ENCODE measurements at regions not wholly inside any gene's neighbourhood (a gene's known extent, or its start where the extent isn't known, plus 50 kb on each side); places are given as distances from the start of the nearest gene placed in this dataset.

- DNase-seq (ENCODE audit: low read depth in 2 of 2): no peak
Measured at GRCh38 chr9:86795823-86796553, 151.3 kb downstream of the GAS1 start.

GRCh38 chr9:86795047-86795442, 152.3 kb downstream of the GAS1 start:
- no peak for DNase-seq (ENCODE audit: low read depth in 2 of 2)

- DNase-seq (ENCODE audit: low read depth in 2 of 2): no peak
Measured at GRCh38 chr9:86794391-86795046, 152.8 kb downstream of the GAS1 start.

DNA sequence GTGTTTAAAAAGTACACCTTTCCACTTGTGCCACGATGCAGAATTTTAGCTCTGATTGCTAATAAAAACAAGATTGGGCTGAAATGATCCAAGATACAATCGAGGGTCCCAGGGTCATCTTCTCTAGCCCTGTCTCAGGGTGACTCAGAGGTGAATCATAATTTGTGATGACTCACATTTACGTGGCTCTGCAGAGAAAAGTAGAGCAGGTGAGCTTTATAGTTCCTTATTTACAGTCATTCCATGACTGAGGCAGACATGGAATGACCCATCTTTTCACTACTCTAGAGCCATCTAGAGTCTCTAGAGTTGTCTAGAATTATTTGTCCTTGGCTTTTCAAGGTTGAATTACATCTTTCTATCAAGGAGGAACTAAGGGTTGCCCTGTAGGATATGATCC, 155.2 kb downstream of the GAS1 start:
- DNase-seq (ENCODE audit: low read depth in 2 of 2): no peak

DNA sequence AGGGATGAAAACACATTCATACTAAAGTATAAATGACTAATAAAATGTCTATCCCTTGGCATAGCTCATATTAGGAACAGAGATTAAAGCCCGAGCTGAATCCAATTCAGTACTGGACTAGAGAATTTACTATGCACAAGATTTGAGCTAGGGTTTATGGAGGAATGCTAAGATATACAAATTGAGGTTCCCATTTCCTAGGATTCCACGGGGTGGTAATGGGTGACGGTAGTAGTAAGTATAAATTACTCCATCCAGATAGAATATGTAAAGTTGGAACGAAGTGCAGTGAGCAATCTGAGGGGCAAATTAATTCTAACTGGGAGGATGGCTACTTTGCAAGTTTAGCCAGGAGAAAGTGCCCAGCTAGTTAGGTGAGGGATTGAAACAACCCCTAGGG, 156.5 kb downstream of the GAS1 start:
- DNase-seq (ENCODE audit: low read depth in 2 of 2): no peak

DNA sequence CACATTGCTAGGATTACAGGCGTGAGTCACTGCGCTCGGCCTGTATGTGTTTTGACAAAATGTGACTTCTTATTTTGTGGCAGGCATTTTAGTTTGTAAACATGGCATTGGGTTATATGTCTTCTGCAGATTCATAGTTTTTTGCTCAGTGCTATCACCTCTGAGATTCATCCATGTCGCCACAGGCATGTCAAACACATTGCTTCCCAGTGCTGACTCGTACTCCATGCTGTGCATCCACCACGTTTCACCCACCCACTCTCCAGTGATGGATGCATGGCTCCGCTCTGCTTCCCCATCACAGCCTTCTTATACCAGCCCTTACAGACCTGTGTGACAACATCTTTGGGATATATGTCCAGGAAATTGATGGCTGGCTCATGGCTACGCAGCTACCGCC, 158.8 kb downstream of the GAS1 start:
- DNase-seq (ENCODE audit: low read depth in 2 of 2): no peak

DNA sequence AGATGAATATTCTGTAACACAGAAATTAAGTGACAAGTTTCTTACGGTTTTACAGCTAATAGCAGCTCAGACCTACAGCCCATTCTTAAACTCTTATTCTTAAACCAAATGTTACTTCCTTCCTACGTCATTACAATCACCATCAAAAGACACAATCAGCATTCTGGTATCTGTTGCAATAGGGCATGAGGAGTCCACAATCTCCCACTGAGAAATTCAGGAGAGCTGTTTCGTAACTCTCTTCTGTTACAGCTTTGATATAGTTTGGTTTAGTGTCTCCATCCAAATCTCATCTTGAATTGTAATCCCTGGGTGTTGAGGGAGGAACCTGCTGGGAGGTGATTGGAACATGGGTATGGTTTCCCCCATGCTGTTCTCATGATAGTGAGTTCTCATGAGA, 163.4 kb downstream of the GAS1 start:
- no peak for DNase-seq (ENCODE audit: low read depth in 2 of 2)

- no peak for DNase-seq (ENCODE audit: low read depth in 2 of 2)
Measured at GRCh38 chr9:86782831-86783230, 164.5 kb downstream of the GAS1 start.

- no peak for DNase-seq (ENCODE audit: low read depth in 2 of 2)
Measured at GRCh38 chr9:86778761-86779160, 168.5 kb downstream of the GAS1 start.

- DNase-seq (ENCODE audit: low read depth in 2 of 2): no peak
Measured at GRCh38 chr9:86775718-86776117, 171.6 kb downstream of the GAS1 start.

- DNase-seq (ENCODE audit: low read depth in 2 of 2): no peak
Measured at GRCh38 chr9:86774116-86774515, 173.2 kb downstream of the GAS1 start.

GRCh38 chr9:86773422-86773945, 173.8 kb downstream of the GAS1 start:
- no peak for DNase-seq (ENCODE audit: low read depth in 2 of 2)

- no peak for DNase-seq (ENCODE audit: low read depth in 2 of 2)
Measured at GRCh38 chr9:86772635-86772993, 174.7 kb downstream of the GAS1 start.

DNA sequence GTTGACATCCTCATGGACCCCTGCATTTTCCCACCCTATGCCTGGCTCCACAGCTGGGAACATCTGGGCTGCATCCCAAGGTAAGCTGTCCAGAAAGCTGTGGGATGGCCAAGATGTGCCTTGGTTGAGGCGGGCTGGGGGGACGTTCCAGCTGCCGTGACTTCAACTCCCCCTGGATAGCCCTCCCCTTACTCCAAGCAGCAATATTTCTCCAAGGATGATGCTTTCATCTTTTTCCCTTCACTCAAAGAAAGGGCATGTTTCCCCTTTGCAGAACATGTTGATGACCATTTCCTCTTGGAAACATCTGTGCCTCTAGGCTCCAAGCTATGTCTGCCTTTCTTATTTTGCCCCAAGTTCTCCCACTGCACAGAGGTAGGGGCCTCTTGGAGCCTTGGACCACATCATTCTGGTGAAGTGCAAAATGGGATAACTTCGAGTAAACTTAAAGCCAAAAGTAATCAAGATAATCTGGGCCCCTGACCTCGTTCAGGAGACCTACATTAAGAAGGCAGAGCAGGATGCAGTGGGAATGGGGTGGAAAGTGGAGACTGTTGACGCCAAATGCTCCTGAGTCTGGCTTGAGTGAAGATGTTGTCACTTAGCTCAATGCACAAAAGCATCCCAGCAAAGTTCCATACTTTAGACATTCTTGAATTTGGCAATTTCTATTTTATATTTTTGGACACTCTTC, 175.2 kb downstream of the GAS1 start:
- no peak for DNase-seq (ENCODE audit: low read depth in 2 of 2)

- DNase-seq (ENCODE audit: low read depth in 2 of 2): no peak
Measured at GRCh38 chr9:86771420-86771819, 175.9 kb downstream of the GAS1 start.

DNA sequence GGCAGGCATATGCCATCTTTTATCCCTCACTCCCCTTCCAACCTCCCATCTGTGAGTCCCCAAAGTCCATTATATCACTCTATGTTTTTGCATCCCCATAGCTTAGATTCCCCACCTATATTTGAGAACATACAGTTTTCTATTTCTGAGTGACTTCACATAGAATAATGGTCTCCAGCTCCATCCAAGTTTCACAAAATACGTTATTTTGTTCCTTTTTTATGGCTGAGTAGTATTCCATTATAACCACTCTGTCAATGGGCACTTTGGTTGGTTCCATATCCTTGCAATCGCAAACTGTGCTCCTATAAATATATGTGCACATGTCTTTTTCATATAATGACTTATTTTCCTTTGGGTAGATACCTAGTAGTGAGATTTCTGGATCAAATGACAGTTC, 178.6 kb downstream of the GAS1 start:
- no peak for DNase-seq (ENCODE audit: low read depth in 2 of 2)

DNA sequence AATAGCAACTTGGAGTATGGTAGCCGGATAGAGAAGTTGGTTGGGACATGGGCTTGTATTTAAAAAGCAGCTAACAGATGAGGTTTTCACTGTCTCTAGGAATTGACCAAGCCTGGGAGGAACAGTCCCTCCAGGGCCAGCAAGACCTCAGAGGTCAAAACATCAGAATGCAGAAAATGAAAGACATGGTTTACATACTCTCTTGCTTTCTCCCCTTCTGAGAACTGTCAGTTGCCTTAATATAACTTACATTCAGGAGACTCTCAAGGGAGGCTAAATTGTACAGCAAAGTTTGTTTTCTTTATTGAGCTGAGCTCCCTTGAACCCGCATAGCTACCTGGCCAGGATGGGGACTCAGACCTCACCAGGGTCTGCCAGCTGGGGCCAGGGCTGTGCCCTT, 179.3 kb downstream of the GAS1 start:
- no peak for DNase-seq (ENCODE audit: low read depth in 2 of 2)

- DNase-seq (ENCODE audit: low read depth in 2 of 2): no peak
Measured at GRCh38 chr9:86767373-86767772, 179.9 kb downstream of the GAS1 start.

DNA sequence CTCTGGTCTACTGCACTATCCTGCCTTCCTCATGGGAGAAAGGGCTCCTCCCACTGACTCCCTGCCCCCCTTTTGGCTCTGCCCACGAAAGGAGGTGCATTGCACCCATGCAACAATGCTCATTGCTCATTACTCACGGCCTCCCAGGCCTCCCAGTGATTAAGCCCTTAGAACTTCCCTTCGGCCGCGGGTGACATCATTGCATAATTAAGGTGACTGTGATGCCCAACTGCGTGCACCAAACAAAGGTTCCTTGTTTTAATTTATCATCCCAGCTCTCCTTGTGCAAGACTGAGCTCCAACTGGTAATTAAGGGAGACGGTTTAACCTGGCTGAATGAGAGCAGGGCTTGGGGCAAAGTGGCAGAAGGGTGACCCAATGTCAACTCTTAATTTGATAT, 180.4 kb downstream of the GAS1 start:
- DNase-seq (ENCODE audit: low read depth in 2 of 2): no peak

DNA sequence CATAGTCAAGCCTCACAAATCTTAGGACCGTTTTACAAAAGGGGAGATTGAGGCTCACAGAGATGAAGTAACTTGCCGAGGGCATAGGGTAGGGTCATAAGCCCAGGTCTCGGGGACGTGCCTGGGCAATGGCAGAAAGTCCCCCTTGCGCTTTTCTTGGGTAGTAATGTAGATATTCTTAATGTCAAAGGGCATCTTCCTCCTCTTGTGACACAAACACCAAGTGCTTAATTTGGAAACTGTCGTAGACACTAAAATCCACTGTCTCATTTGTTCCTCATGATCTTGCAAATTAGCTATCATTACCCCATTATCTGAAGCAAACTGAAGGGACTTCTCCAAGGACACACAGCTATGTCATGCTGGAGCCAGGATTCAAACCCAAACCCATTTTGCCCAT, 180.8 kb downstream of the GAS1 start:
- DNase-seq (ENCODE audit: low read depth in 2 of 2): no peak

DNA sequence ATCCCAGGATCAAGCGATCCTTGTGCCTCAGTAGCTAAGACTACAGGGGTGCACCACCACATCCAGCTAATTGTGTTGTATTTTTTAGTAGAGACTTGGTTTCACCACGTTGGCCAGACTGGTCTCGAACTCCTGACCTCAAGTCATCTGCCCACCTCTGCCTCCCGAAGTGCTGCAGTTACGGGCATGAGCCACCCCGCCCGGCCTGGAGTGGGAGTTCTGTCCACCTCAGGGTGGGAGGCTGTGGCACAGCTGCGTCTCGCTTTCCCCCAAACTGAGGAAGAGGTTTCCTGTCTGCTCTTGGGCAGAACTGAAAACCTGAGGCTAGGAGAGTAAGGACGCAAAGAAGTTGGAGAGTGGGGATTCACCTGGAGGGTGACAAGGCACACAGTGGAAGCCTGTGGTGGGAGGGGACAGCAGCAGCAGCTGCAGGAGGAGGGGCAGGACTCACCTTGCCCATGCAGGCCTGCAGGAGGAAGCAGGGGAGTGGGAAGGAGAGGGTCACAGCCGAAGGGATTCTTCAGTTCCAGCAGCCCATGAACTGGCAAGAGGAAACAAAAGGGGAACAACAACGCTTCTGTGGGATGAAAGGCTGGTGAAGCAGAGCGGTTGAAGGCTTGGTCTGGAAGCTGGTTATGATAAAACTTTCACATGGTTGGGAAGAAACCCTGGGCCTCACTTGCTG, 181.4 kb downstream of the GAS1 start:
- DNase-seq (ENCODE audit: low read depth in 2 of 2): no peak

- DNase-seq (ENCODE audit: low read depth in 2 of 2): no peak
Measured at GRCh38 chr9:86764671-86765343, 182.5 kb downstream of the GAS1 start.
